HG02943 (cell line): ENCODE measurements at regions not wholly inside any gene's neighbourhood (a gene's known extent, or its start where the extent isn't known, plus 50 kb on each side); places are given as distances from the start of the nearest gene placed in this dataset.
"Not testable (repeated sequence)": the region's sequence is repeated elsewhere in the genome, so short reads cannot be mapped to it uniquely, and the experiment has no call there.

Experiments
- ATAC-seq: cut with Tn5 transposase; IDR thresholded peaks from one replicate; pipeline ENCODE4 v1.9.1; 2021; ENCODE audit warnings: mild to moderate bottlenecking, low read depth, moderate library complexity; ENCODE audit not compliant: unreplicated experiment

GRCh38 chr1:121443001-121443540 is 258.3 kb downstream of the SRGAP2C start:
- ATAC-seq, result no peak

- ATAC-seq, result no peak
Observed at GRCh38 chr1:121444096-121444495, 259.3 kb downstream of the SRGAP2C start.

GRCh38 chr1:121445679-121446078 is 260.9 kb downstream of the SRGAP2C start:
- ATAC-seq, result no peak

- not testable (repeated sequence) for ATAC-seq
Observed at GRCh38 chr1:121447280-121447923, 262.6 kb downstream of the SRGAP2C start.

- not testable (repeated sequence) for ATAC-seq
Observed at GRCh38 chr1:121448064-121448463, 263.3 kb downstream of the SRGAP2C start.

- ATAC-seq, result no peak
Observed at GRCh38 chr1:121448851-121449250, 264.1 kb downstream of the SRGAP2C start.

- ATAC-seq, result no peak
Observed at GRCh38 chr1:121452484-121452883, 267.7 kb downstream of the SRGAP2C start.

- peak; percentile 97 for ATAC-seq
Observed at GRCh38 chr1:121458291-121459048, 273.7 kb downstream of the SRGAP2C start.

GRCh38 chr1:121459235-121459634 is 274.5 kb downstream of the SRGAP2C start:
- no peak for ATAC-seq

GRCh38 chr1:121469395-121469794 is 284.6 kb downstream of the SRGAP2C start:
- not testable (repeated sequence) for ATAC-seq

GRCh38 chr1:121470401-121470800 is 285.6 kb downstream of the SRGAP2C start:
- ATAC-seq, result not testable (repeated sequence)

- peak; percentile 74 for ATAC-seq
Observed at GRCh38 chr1:121471523-121471922, 286.7 kb downstream of the SRGAP2C start.

- no peak for ATAC-seq
Observed at GRCh38 chr1:121472017-121472416, 287.2 kb downstream of the SRGAP2C start.

- no peak for ATAC-seq
Observed at GRCh38 chr1:121483234-121483633, 298.5 kb downstream of the SRGAP2C start.

GRCh38 chr1:121483961-121484424 is 299.2 kb downstream of the SRGAP2C start:
- ATAC-seq, result no peak

- not testable (repeated sequence) for ATAC-seq
Observed at GRCh38 chr1:121494796-121495195, 310.0 kb downstream of the SRGAP2C start.

- ATAC-seq, result not testable (repeated sequence)
Observed at GRCh38 chr1:121511455-121511854, 326.7 kb downstream of the SRGAP2C start.

GRCh38 chr1:121511876-121512275 is 327.1 kb downstream of the SRGAP2C start:
- ATAC-seq, result not testable (repeated sequence)

GRCh38 chr1:121515235-121515634 is 330.5 kb downstream of the SRGAP2C start:
- ATAC-seq, result no peak

GRCh38 chr1:121516234-121516967 is 331.6 kb downstream of the SRGAP2C start:
- no peak for ATAC-seq
